ENCODE measurements at regions not wholly inside any gene's neighbourhood (a gene's known extent, or its start where the extent isn't known, plus 50 kb on each side); places are given as distances from the start of the nearest gene placed in this dataset.

DNA sequence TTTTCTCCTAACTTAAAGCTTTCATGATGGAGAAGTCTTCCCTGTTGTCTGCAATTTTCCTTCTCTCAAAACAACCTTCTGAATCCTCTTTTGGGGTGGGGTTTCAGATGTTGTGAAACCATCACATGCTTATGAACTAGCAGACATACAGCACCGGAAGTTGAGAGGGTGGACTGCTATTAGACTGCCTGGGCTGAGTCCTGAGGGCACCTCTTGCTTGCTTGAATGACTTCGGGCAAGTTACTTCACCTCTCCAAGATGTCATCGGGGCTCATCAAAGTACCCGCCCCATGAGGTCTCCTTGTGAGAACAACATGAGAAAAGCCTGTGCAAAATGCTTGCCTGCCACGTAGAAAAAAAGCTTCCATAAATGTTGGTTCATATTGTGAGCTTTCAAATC, 89.6 kb downstream of the CCDC185 start:
- H3K9me3 ChIP-seq = no peaks in the 10 kb centered on the region
- no peak overlapping the region for H3K27ac ChIP-seq
- intact Hi-C loops (cut with DNase I) = no loop called here
- DNase-seq (no peak), ATAC-seq (no peak)
- H3K4me1 ChIP-seq = no peaks in the 10 kb centered on the region
- WGBS, 3 donors = 75 to 81% (median 76%) methylated on average over 5 of the region's 5 CpGs
- no peak overlapping the region for H3K4me3 ChIP-seq
- H3K27me3 ChIP-seq (ENCODE audit: insufficient read depth in 3 of 3, low read length in 2 of 3) = peaks cover 0 to 24% (median 3%) of the 10 kb centered on the region in 3 donors
- H3K36me3 ChIP-seq (ENCODE audit: insufficient read depth in 1 of 2, low read depth in 1 of 2) = no peaks in the 10 kb centered on the region
- TF ChIP-seq, protein P1, sequence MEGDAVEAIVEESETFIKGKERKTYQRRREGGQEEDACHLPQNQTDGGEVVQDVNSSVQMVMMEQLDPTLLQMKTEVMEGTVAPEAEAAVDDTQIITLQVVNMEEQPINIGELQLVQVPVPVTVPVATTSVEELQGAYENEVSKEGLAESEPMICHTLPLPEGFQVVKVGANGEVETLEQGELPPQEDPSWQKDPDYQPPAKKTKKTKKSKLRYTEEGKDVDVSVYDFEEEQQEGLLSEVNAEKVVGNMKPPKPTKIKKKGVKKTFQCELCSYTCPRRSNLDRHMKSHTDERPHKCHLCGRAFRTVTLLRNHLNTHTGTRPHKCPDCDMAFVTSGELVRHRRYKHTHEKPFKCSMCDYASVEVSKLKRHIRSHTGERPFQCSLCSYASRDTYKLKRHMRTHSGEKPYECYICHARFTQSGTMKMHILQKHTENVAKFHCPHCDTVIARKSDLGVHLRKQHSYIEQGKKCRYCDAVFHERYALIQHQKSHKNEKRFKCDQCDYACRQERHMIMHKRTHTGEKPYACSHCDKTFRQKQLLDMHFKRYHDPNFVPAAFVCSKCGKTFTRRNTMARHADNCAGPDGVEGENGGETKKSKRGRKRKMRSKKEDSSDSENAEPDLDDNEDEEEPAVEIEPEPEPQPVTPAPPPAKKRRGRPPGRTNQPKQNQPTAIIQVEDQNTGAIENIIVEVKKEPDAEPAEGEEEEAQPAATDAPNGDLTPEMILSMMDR (IDR thresholded peaks at IDR 0.05) = no peak

DNA sequence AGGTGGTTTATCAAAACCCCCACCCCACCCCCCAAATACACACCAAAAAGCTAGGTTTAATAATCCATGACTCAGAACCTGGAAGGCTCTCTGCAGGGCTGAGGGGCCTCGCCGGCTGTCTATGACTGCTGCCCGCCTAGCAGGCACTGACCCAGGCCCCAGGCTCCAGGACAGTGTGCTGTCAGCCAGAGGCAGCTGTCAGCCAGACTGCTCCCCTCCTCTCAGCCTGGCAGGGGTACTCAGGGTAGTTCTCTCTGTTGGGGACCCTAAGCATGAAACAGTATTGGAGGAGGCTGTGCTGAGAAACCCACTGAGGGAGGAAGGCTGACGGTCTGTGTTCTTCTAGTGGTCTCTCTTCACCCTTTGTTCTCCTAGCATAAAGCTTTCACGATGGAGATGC, 90.3 kb downstream of the CCDC185 start:
- Histone ChIP-seq H3K4me1 (no peaks in the 10 kb centered on the region), H3K4me3 (no peak overlapping the region), H3K36me3 (ENCODE audit: insufficient read depth in 1 of 2, low read depth in 1 of 2) (no peaks in the 10 kb centered on the region), H3K9me3 (no peaks in the 10 kb centered on the region), H3K27ac (no peak overlapping the region), H3K27me3 (ENCODE audit: insufficient read depth in 3 of 3, low read length in 2 of 3) (peaks cover 0 to 21% (median 0%) of the 10 kb centered on the region in 3 donors)
- WGBS, 3 donors = 48 to 61% (median 59%) methylated on average over 5 of the region's 5 CpGs
- no peak for DNase-seq
- no peak for ATAC-seq
- TF ChIP-seq, protein P1 (IDR thresholded peaks at IDR 0.05) = no peak
- intact Hi-C loops (cut with DNase I) = no loop called here

DNA sequence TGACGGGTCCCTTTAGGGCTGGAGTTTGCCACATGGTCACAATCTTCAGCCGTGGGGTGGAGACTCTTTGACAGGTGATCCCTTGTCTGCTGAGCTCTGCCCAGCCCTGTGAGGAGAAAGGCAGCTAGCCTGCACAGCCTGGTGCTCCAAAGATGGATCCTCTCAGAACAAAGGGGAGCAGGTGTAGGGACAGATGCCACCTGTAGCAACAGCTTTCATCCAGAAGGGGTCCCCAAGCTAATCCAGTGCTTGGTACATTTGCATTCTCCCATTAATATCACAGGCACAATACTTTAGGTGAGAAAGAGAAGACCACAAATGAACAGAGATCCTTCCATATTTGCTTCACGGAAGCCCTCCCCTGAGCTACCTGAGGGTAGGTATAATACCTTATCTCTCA, 93.2 kb downstream of the CCDC185 start:
- TF ChIP-seq, protein P1 (IDR thresholded peaks at IDR 0.05) = no peak
- no peak for ATAC-seq
- no peaks in the 10 kb centered on the region for H3K9me3 ChIP-seq
- intact Hi-C loops (cut with DNase I) = no loop called here
- H3K4me1 ChIP-seq = no peaks in the 10 kb centered on the region
- WGBS, 3 donors = 59 to 68% (median 65%) methylated on average over 3 of the region's 3 CpGs
- DNase-seq = no peak
- no peak overlapping the region for H3K27ac ChIP-seq
- no peaks in the 10 kb centered on the region for H3K36me3 ChIP-seq (ENCODE audit: insufficient read depth in 1 of 2, low read depth in 1 of 2)
- no peak overlapping the region for H3K4me3 ChIP-seq
- H3K27me3 ChIP-seq (ENCODE audit: insufficient read depth in 3 of 3, low read length in 2 of 3) = peaks cover 0 to 10% (median 0%) of the 10 kb centered on the region in 3 donors

DNA sequence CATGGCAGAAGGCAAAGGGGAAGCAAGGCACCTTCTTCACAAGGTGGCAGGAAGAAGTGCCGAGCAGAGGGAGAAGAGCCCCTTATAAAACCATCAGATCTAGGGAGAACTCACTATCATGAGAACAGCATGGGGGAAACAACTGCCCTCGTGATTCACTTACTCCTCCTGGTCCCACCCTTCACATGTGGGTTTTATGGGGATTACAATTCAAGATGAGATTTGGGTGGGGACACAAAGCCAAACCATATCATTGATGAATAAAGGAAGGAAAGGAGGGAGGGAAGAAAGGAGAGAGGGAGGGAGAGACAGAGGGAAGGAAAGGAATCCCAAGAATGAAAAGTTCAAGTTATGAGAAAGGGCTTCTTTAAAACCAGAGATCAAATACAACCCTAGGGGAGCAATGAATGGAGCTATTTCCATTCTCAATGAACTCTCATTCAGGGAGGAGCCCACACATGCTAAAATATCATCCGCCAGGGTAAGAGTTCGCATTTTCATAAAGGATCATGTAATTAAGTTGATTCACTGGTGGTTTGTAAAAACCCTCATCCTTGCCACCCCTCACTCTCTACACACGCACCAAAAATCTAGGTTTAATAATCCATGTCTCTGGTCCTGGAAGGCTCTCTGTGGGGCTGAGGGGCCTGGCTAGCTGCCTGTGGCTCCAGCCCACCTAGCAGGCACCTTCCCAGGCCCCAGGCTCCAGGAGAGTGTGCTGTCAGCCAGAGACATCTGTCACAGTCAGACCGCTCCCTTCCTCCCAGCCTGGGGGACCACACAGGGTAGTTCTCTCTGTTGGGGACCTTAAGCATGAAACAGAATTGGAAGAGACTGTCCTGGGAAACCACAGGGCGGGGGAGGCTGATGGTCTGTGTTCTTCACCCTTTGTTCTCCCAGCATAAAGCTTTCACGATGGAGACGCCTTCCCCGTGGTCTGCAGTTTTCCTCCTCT, 94.0 kb downstream of the CCDC185 start:
- Histone ChIP-seq H3K4me1 (no peaks in the 10 kb centered on the region), H3K36me3 (ENCODE audit: insufficient read depth in 1 of 2, low read depth in 1 of 2) (no peaks in the 10 kb centered on the region), H3K9me3 (no peaks in the 10 kb centered on the region), H3K4me3 (no peak overlapping the region), H3K27me3 (ENCODE audit: insufficient read depth in 3 of 3, low read length in 2 of 3) (peaks cover 0 to 10% (median 0%) of the 10 kb centered on the region in 3 donors), H3K27ac (no peak overlapping the region)
- WGBS, 3 donors = 48 to 62% (median 62%) methylated on average over 10 of the region's 10 CpGs
- TF ChIP-seq, protein P1 (IDR thresholded peaks at IDR 0.05) = no peak
- DNase-seq = no peak
- ATAC-seq = no peak
- intact Hi-C loops (cut with DNase I) = no loop called here

Measured in psoas muscle (tissue), 7 donors.